Activated CD4-positive, CD25-positive, alpha-beta regulatory T cell treated with anti-CD3 and anti-CD28 coated beads, Interleukin-2, amount 50 U/mL, for 24 hours (primary cell): ENCODE measurements at regions not wholly inside any gene's neighbourhood (a gene's known extent, or its start where the extent isn't known, plus 50 kb on each side); places are given as distances from the start of the nearest gene placed in this dataset.

Experiments used
- ATAC-seq, 2 donors: fragments of 150-1000 bp; cut with Tn5 transposase; one replicate each; pipeline ENCODE4 v1.10.0; 2021; ENCODE audit warnings: mild to moderate bottlenecking in 1 of 2, moderate library complexity in 1 of 2

GRCh38 chr1:168871531-168871930, 142.5 kb upstream of the DPT start:
- ATAC-seq, result no peak

- no peak for ATAC-seq
These were observed 146.8 kb upstream of the DPT start for GRCh38 chr1:168875831-168876230.

- no peak for ATAC-seq
These were observed 147.8 kb upstream of the DPT start for GRCh38 chr1:168876830-168877229.

GRCh38 chr1:168879896-168880734, 151.1 kb upstream of the DPT start:
- peak in 1 of 2 donors; percentile 43 for ATAC-seq

GRCh38 chr1:168881656-168882260, 152.8 kb upstream of the DPT start:
- ATAC-seq, result no peak

GRCh38 chr1:168887381-168887780, 158.4 kb upstream of the DPT start:
- no peak for ATAC-seq

- ATAC-seq, result no peak
These were observed 159.4 kb upstream of the DPT start for GRCh38 chr1:168888418-168888817.

GRCh38 chr1:168892931-168893330, 163.9 kb upstream of the DPT start:
- ATAC-seq, result no peak

- no peak for ATAC-seq
These were observed 164.4 kb upstream of the DPT start for GRCh38 chr1:168893359-168893801.

GRCh38 chr1:168894397-168894903, 165.4 kb upstream of the DPT start:
- ATAC-seq, result peak in 1 of 2 donors; percentile 51

- no peak for ATAC-seq
These were observed 168.2 kb upstream of the DPT start for GRCh38 chr1:168897249-168897648.

GRCh38 chr1:168903237-168903830, 174.3 kb upstream of the DPT start:
- no peak for ATAC-seq

- no peak for ATAC-seq
These were observed 176.6 kb upstream of the DPT start for GRCh38 chr1:168905633-168906032.

GRCh38 chr1:168906367-168906766, 177.4 kb upstream of the DPT start:
- ATAC-seq, result no peak

GRCh38 chr1:168907053-168907452, 178.0 kb upstream of the DPT start:
- ATAC-seq, result no peak

GRCh38 chr1:168907786-168908348, 178.9 kb upstream of the DPT start:
- ATAC-seq, result no peak

- ATAC-seq, result no peak
These were observed 181.4 kb upstream of the DPT start for GRCh38 chr1:168910403-168910802.

GRCh38 chr1:168911370-168911769, 182.4 kb upstream of the DPT start:
- no peak for ATAC-seq

GRCh38 chr1:168913711-168914463, 184.9 kb upstream of the DPT start:
- ATAC-seq, result no peak

- no peak for ATAC-seq
These were observed 188.3 kb upstream of the DPT start for GRCh38 chr1:168917309-168917708.

GRCh38 chr1:168917796-168918195, 188.7 kb upstream of the ATP1B1 start:
- no peak for ATAC-seq
